ENCODE measurements at regions not wholly inside any gene's neighbourhood (a gene's known extent, or its start where the extent isn't known, plus 50 kb on each side); places are given as distances from the start of the nearest gene placed in this dataset.

DNA sequence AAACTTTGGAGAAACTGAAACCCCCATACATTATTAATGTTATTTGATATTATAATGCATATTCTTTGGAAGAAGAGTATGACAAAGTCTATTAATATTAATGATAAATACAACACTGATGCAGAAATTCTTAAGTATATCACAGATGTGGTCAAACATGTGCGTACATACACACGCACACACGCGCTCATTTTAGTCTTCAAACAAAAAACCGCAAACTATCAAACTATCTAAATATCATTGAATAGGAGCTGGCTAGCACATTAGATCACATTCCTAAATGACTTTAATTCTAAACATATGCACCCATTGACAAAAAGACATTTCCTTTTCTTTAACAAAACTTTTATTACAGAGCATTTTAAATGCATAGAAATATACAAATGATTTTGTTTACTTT is 872.7 kb downstream of the SLC16A7 start:
- no peak for DNase-seq (ENCODE audit: extremely low read depth, low read depth)
- no peak overlapping the region for H3K4me3 ChIP-seq (replicated peaks; ENCODE audit: low read depth, low read length)
- TF ChIP-seq, protein P1, sequence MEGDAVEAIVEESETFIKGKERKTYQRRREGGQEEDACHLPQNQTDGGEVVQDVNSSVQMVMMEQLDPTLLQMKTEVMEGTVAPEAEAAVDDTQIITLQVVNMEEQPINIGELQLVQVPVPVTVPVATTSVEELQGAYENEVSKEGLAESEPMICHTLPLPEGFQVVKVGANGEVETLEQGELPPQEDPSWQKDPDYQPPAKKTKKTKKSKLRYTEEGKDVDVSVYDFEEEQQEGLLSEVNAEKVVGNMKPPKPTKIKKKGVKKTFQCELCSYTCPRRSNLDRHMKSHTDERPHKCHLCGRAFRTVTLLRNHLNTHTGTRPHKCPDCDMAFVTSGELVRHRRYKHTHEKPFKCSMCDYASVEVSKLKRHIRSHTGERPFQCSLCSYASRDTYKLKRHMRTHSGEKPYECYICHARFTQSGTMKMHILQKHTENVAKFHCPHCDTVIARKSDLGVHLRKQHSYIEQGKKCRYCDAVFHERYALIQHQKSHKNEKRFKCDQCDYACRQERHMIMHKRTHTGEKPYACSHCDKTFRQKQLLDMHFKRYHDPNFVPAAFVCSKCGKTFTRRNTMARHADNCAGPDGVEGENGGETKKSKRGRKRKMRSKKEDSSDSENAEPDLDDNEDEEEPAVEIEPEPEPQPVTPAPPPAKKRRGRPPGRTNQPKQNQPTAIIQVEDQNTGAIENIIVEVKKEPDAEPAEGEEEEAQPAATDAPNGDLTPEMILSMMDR (IDR thresholded peaks at IDR 0.05; ENCODE audit: low read depth, low read length, missing control alignments): no peak

DNA sequence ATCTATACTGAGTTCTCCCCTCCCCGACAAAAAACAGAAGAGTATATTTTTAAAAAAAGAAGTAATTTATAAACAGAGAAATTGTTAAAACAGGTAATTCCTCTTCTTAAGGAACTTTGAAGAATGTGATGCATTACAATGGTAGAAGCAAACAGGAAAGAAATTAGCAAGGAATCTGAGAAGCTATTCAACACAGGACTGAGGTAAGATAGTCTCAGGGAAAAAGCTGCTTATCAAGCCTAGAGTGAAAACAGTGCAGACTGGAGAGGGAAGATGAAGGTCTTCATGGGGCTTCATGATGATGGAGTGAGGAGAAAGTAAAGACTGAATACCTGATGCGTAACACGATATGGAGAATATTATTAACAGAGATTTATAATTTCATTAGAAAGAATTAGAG is 880.0 kb downstream of the SLC16A7 start:
- DNase-seq (ENCODE audit: extremely low read depth, low read depth): no peak
- H3K4me3 ChIP-seq (replicated peaks; ENCODE audit: low read depth, low read length): no peak overlapping the region
- TF ChIP-seq, protein P1 (IDR thresholded peaks at IDR 0.05; ENCODE audit: low read depth, low read length, missing control alignments): no peak

DNA sequence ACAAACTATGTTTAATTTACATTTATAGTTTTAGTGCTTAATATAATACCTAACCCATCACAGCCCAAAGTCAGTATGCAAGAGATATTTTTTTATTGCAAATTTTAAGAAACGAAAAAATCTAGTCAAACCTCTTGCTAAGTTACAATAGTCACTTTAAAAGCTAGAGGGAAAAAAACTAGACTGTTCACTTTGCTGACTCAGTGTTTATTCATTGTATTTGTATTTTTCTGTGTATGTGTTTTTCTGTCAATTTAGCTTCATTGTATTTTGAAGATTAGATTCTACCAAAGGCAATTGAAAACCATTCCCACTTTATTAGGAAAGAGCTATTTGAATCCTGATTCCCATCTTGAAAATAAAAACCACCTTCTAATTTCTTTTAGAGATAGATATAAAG is 891.5 kb downstream of the SLC16A7 start:
- H3K4me3 ChIP-seq (replicated peaks; ENCODE audit: low read depth, low read length): no peak overlapping the region
- no peak for DNase-seq (ENCODE audit: extremely low read depth, low read depth)
- TF ChIP-seq, protein P1 (IDR thresholded peaks at IDR 0.05; ENCODE audit: low read depth, low read length, missing control alignments): no peak

DNA sequence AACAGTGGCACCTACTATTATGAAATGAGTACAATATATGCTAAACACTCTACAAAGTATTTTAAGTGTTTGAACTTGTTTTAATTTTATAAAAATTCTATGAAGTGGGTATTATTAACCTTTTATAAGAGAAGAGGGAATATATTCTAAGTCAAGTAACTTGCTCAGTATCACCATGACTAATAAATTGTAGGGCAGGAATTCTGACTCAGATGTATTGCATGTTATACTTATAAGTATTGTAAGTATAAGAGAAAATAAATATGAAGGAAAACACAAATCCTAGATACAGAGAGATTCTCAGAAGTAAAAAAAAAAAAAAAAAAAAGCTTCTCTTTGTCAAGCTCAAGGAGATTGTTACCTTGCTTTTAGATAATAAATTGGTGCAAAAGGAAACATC is 893.2 kb downstream of the SLC16A7 start:
- TF ChIP-seq, protein P1 (IDR thresholded peaks at IDR 0.05; ENCODE audit: low read depth, low read length, missing control alignments): no peak
- DNase-seq (ENCODE audit: extremely low read depth, low read depth): no peak
- H3K4me3 ChIP-seq (replicated peaks; ENCODE audit: low read depth, low read length): no peak overlapping the region

DNA sequence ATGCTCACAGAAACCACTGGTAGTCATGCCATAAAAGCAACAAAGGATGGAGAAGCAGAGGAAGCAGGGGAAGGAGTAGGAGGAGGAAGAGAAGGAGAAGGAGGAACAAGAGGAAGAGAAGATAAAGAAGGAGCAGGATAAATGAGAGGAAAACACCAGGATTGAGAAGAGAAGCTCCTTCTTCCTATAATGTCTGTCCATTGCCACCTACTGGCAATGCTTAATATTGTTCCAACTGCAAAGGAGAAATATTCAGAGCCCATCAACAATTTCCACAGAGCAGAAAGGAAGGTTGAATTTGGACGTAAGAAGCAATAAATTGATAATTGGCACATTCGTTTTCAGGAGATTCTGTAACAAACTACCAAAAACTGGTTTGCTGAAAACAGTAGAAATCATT is 898.4 kb downstream of the SLC16A7 start:
- TF ChIP-seq, protein P1 (IDR thresholded peaks at IDR 0.05; ENCODE audit: low read depth, low read length, missing control alignments): peak; percentile 51
- peak; percentile 27 for DNase-seq (ENCODE audit: extremely low read depth, low read depth)
- H3K4me3 ChIP-seq (replicated peaks; ENCODE audit: low read depth, low read length): no peak overlapping the region

DNA sequence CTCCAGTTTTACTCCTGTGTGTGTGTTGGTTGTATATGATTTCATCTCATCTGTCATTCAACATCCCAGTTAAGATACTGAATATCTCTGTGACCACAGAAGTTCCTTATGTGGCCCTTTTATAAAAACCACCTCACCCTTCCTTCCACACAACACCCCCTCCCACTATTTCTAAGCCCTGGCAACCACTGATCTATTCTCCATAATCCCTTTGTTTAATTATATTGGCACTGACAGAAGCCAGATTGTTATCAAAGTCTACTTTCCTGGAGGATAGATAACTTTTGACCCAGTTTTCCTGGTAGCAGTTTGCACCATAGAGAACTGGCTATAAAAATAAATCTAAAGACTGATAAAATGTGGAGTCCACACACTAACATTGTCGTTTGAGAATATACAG is 902.8 kb downstream of the SLC16A7 start:
- DNase-seq (ENCODE audit: extremely low read depth, low read depth): no peak
- H3K4me3 ChIP-seq (replicated peaks; ENCODE audit: low read depth, low read length): no peak overlapping the region
- TF ChIP-seq, protein P1 (IDR thresholded peaks at IDR 0.05; ENCODE audit: low read depth, low read length, missing control alignments): no peak

DNA sequence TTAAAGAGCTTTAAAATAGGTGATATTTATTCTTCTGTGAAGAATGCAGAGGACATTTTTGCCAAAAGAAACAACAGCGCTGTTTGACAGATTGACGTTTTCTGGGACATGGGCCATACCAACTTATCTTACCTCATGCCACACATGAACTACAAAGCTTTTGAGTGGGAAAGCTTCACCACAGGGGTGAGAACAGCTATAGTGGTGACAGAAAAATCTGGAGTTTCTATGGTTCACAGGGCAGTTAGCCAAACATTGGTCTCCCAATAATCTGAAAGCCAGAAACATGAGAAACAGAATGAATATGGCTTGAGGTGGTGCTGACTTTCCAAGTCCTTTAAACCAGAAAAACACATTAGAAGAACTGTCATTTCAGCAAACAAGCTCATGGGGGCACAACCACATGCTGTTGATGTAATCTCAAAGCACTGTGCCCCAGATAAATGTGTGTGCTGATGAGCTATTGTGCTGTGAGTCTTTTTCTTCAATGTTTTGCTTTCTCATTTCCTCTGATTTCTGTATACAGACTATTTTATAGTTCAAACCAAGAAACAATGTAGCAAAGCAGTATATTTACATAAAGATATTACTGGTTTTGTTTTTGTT is 905.4 kb downstream of the SLC16A7 start:
- H3K4me3 ChIP-seq (replicated peaks; ENCODE audit: low read depth, low read length): no peak overlapping the region
- TF ChIP-seq, protein P1 (IDR thresholded peaks at IDR 0.05; ENCODE audit: low read depth, low read length, missing control alignments): no peak
- no peak for DNase-seq (ENCODE audit: extremely low read depth, low read depth)

Data from HFF-Myc (cell line).